C4-2B (cell line): ENCODE measurements at regions not wholly inside any gene's neighbourhood (a gene's known extent, or its start where the extent isn't known, plus 50 kb on each side); places are given as distances from the start of the nearest gene placed in this dataset.
"Not testable (repeated sequence)": the region's sequence is repeated elsewhere in the genome, so short reads cannot be mapped to it uniquely, and the experiment has no call there.

Experiments used
- H3K27ac ChIP-seq: fragments of 450-650 bp; 2 replicates; pipeline ENCODE4 v1.5.1; 2017
- CTCF ChIP-seq: fragments of 450-650 bp; conservative IDR thresholded peaks from 2 replicates; pipeline ENCODE4 v1.5.1; 2017; ENCODE audit warnings: mild to moderate bottlenecking
- ZFX ChIP-seq: fragments of 450-650 bp; IDR thresholded peaks from 2 replicates; pipeline ENCODE4 v1.6.1; 2017

- TF ChIP-seq ZFX (no peak), CTCF (no peak)
- H3K27ac ChIP-seq, result no peak overlapping the region
Measured at GRCh38 chr7:131683536-131684125, 127.2 kb upstream of the PODXL start.

GRCh38 chr7:131681961-131682360, 125.5 kb upstream of the PODXL start:
- TF ChIP-seq CTCF, result no peak
- TF ChIP-seq ZFX, result no peak
- H3K27ac ChIP-seq, result no peak overlapping the region

- not testable (repeated sequence) for H3K27ac ChIP-seq
Measured at GRCh38 chr7:131679071-131679470, 122.6 kb upstream of the PODXL start.

GRCh38 chr7:131676850-131677249, 120.4 kb upstream of the PODXL start:
- H3K27ac ChIP-seq, result not testable (repeated sequence)

GRCh38 chr7:131674131-131674530, 117.7 kb upstream of the PODXL start:
- no peak overlapping the region for H3K27ac ChIP-seq
- no peak for TF ChIP-seq CTCF
- no peak for TF ChIP-seq ZFX

- H3K27ac ChIP-seq, result no peak overlapping the region
- no peak for TF ChIP-seq CTCF
- TF ChIP-seq ZFX, result no peak
Measured at GRCh38 chr7:131673576-131673975, 117.1 kb upstream of the PODXL start.

- TF ChIP-seq ZFX, result no peak
- no peak for TF ChIP-seq CTCF
- no peak overlapping the region for H3K27ac ChIP-seq
Measured at GRCh38 chr7:131670406-131670805, 114.0 kb upstream of the PODXL start.

- TF ChIP-seq CTCF, result no peak
- no peak for TF ChIP-seq ZFX
- H3K27ac ChIP-seq, result no peak overlapping the region
Measured at GRCh38 chr7:131667699-131668098, 111.3 kb upstream of the PODXL start.

- TF ChIP-seq ZFX (no peak), CTCF (no peak)
Measured at GRCh38 chr7:131665021-131665420, 108.6 kb upstream of the PODXL start.

More at GRCh38 chr7:131665021-131665420, 108.6 kb upstream of the PODXL start:
- H3K27ac ChIP-seq, result no peak overlapping the region
